ENCODE measurements at regions not wholly inside any gene's neighbourhood (a gene's known extent, or its start where the extent isn't known, plus 50 kb on each side); places are given as distances from the start of the nearest gene placed in this dataset.

- H3K36me3 ChIP-seq, result no peaks in the 10 kb centered on the region
- WGBS, 4 donors, result 79 to 85% (median 82%) methylated on average over 3 of the region's 3 CpGs
- no peak overlapping the region for H3K4me3 ChIP-seq
- intact Hi-C loops (cut with DNase I), result no loop called here
- ATAC-seq (no peak), DNase-seq (no peak)
- H3K9me3 ChIP-seq, result no peaks in the 10 kb centered on the region
- no peaks in the 10 kb centered on the region for H3K27me3 ChIP-seq
- no peak for TF ChIP-seq POLR2A (IDR thresholded peaks at IDR 0.05)
- no peak for TF ChIP-seq CTCF (IDR thresholded peaks at IDR 0.05)
- H3K27ac ChIP-seq, result no peak overlapping the region
- no peaks in the 10 kb centered on the region for H3K4me1 ChIP-seq
Measured at GRCh38 chr4:59536428-59536827, 1663.7 kb upstream of the ADGRL3 start.

- no peaks in the 10 kb centered on the region for H3K9me3 ChIP-seq
- DNase-seq (no peak), ATAC-seq (no peak)
- H3K27me3 ChIP-seq, result no peaks in the 10 kb centered on the region
- TF ChIP-seq POLR2A (IDR thresholded peaks at IDR 0.05), result no peak
- no peak for TF ChIP-seq CTCF (IDR thresholded peaks at IDR 0.05)
- no peaks in the 10 kb centered on the region for H3K36me3 ChIP-seq
- no peak overlapping the region for H3K4me3 ChIP-seq
- intact Hi-C loops (cut with DNase I), result no loop called here
- 52 to 62% (median 59%) methylated on average over 2 of the region's 2 CpGs for WGBS, 4 donors
- H3K27ac ChIP-seq, result no peak overlapping the region
- no peaks in the 10 kb centered on the region for H3K4me1 ChIP-seq
Measured at GRCh38 chr4:59537246-59537886, 1662.8 kb upstream of the ADGRL3 start.

- no peaks in the 10 kb centered on the region for H3K4me1 ChIP-seq
- DNase-seq, result no peak
- intact Hi-C loops (cut with DNase I), result no loop called here
- no peaks in the 10 kb centered on the region for H3K36me3 ChIP-seq
- H3K9me3 ChIP-seq, result no peaks in the 10 kb centered on the region
- ATAC-seq, result no peak
- 82 to 93% (median 91%) methylated on average over 4 of the region's 4 CpGs for WGBS, 4 donors
- TF ChIP-seq POLR2A (IDR thresholded peaks at IDR 0.05) (no peak), CTCF (IDR thresholded peaks at IDR 0.05) (no peak)
- H3K27me3 ChIP-seq, result no peaks in the 10 kb centered on the region
- no peak overlapping the region for H3K4me3 ChIP-seq
- no peak overlapping the region for H3K27ac ChIP-seq
Measured at GRCh38 chr4:59539401-59539800, 1660.7 kb upstream of the ADGRL3 start.

GRCh38 chr4:59540311-59540710 lies 1659.8 kb upstream of the ADGRL3 start:
- H3K36me3 ChIP-seq, result no peaks in the 10 kb centered on the region
- no peaks in the 10 kb centered on the region for H3K4me1 ChIP-seq
- no peak for TF ChIP-seq CTCF (IDR thresholded peaks at IDR 0.05)
- no peak for TF ChIP-seq POLR2A (IDR thresholded peaks at IDR 0.05)
- WGBS, 4 donors, result 79 to 91% (median 85%) methylated on average over 2 of the region's 2 CpGs
- ATAC-seq (no peak), DNase-seq (no peak)
- intact Hi-C loops (cut with DNase I), result no loop called here
- H3K27ac ChIP-seq, result no peak overlapping the region
- no peaks in the 10 kb centered on the region for H3K9me3 ChIP-seq
- no peak overlapping the region for H3K4me3 ChIP-seq
- H3K27me3 ChIP-seq, result no peaks in the 10 kb centered on the region

Data from heart left ventricle (tissue), 16 donors.